GM12878 (cell line): ENCODE measurements at regions not wholly inside any gene's neighbourhood (a gene's known extent, or its start where the extent isn't known, plus 50 kb on each side); places are given as distances from the start of the nearest gene placed in this dataset.

Experiments used
- ATAC-seq: fragments of 200-7000 bp; cut with Tn5 transposase; 3 replicates; pipeline ENCODE4 v1.9.1; 2020; ENCODE audit warnings: mild to moderate bottlenecking, moderate library complexity
- BruUV-seq: library from RNA; stranded (reverse); fragments of 400-500 nt; replicated peaks from 2 replicates; lab custom pipeline; 2021; lab: Mats Ljungman, UMichigan
- CTCF ChIA-PET: fragments of 300-600 bp; sonication (Branson Sonifier 250); formaldehyde crosslinking; extraction: SDS; loops from one replicate; lab custom pipeline; 2021; ENCODE audit warnings: inconsistent platforms; lab: Yijun Ruan, JAX
- POLR2A ChIA-PET: fragments of 350-600 bp; formaldehyde crosslinking; extraction: SDS; loops from one replicate; lab custom pipeline; 2021; ENCODE audit warnings: inconsistent platforms; lab: Charles Lee
- RAD21 ChIA-PET: fragments of 300-600 bp; sonication (Branson Sonifier 250); formaldehyde crosslinking; loops from one replicate; lab custom pipeline; 2023; ENCODE audit warnings: antibody characterized with exemption; ENCODE audit not compliant: unreplicated experiment; lab: Charles Lee
- SMC1A ChIA-PET: fragments of 300-600 bp; sonication (Branson Sonifier 250); formaldehyde crosslinking; loops from one replicate; lab custom pipeline; 2023; ENCODE audit not compliant: unreplicated experiment, uncharacterized antibody; lab: Charles Lee
- DNase-seq: peaks from one replicate; pipeline ENCODE4 v3.0.0-alpha.2; 2011; ENCODE audit warnings: low read depth, low spot score
- FAIRE-seq: peaks from 3 replicates; lab custom pipeline; 2011; peaks lifted over from hg19 to GRCh38; lab: Jason Lieb, UNC
- H2AFZ ChIP-seq: 2 replicates; pipeline ENCODE4 v1.6.0; 2011; ENCODE audit warnings: low read depth, low read length, control low read depth; ENCODE audit not compliant: control insufficient read depth
- H3K27ac ChIP-seq: 2 replicates; pipeline ENCODE4 v1.5.1; 2011; ENCODE audit warnings: control low read depth; ENCODE audit not compliant: control insufficient read depth, insufficient read depth
- H3K27me3 ChIP-seq, 2 experiments: replicated peaks in 1 of 2; 2 replicates each; pipeline versions ENCODE4 v1.6.0 to v1.6.1; 2011; ENCODE audit warnings: low read length in 1 of 2; ENCODE audit not compliant: control insufficient read depth in 2 of 2, insufficient read depth in 2 of 2
- H3K36me3 ChIP-seq, 2 experiments: 2 replicates each; pipeline ENCODE4 v1.5.1; 2011; ENCODE audit warnings: low read length in 1 of 2; ENCODE audit not compliant: control insufficient read depth in 2 of 2, insufficient read depth in 2 of 2
- H3K4me1 ChIP-seq: 2 replicates; pipeline ENCODE4 v1.6.1; 2011; ENCODE audit warnings: mild to moderate bottlenecking, low read length, moderate library complexity, mixed read lengths; ENCODE audit not compliant: control insufficient read depth, insufficient read depth
- H3K4me2 ChIP-seq: 2 replicates; pipeline ENCODE4 v1.6.0; 2011; ENCODE audit warnings: control low read depth; ENCODE audit not compliant: control insufficient read depth, insufficient read depth
- H3K4me3 ChIP-seq: fragments of 200-600 bp; sonication (generic); 2 replicates; pipeline ENCODE4 v1.5.1; 2016
- H3K79me2 ChIP-seq: 2 replicates; pipeline ENCODE4 v1.6.0; 2011; ENCODE audit warnings: low read length; ENCODE audit not compliant: control insufficient read depth, insufficient read depth
- H3K9ac ChIP-seq: 2 replicates; pipeline ENCODE4 v1.8.0; 2011; ENCODE audit warnings: low read length, control low read depth, mixed read lengths; ENCODE audit not compliant: control insufficient read depth, insufficient read depth
- H3K9me3 ChIP-seq: replicated peaks from 3 replicates; pipeline ENCODE4 v1.5.1; 2011; ENCODE audit warnings: mild to moderate bottlenecking, low read length; ENCODE audit not compliant: control insufficient read depth, insufficient read depth
- H4K20me1 ChIP-seq: 2 replicates; pipeline ENCODE4 v1.6.0; 2011; ENCODE audit not compliant: control insufficient read depth, insufficient read depth
- NR2F1 ChIP-seq: fragments of 450-650 bp; conservative IDR thresholded peaks from 2 replicates; pipeline ENCODE4 v1.6.1; 2017; ENCODE audit warnings: mild to moderate bottlenecking
- PKNOX1 ChIP-seq: fragments of 450-650 bp; IDR thresholded peaks from 2 replicates; pipeline ENCODE4 v1.6.1; 2016; ENCODE audit warnings: mild to moderate bottlenecking
- TAF1 ChIP-seq: IDR thresholded peaks from 2 replicates; pipeline ENCODE4 v1.6.1; 2011; ENCODE audit warnings: mild to moderate bottlenecking, low read depth, low read length, borderline replicate concordance
- WGBS: methylation state at CpG from one replicate; pipeline ENCODE4 v1.1.6; 2016; ENCODE audit warnings: low lambda C conversion rate; ENCODE audit not compliant: insufficient replicate concordance, insufficient coverage; ENCODE audit errors: missing lambda C conversion rate; 5-methylcytosine and 5-hydroxymethylcytosine counted together
- in situ Hi-C: fragments of 300-500 bp; cut with MboI; formaldehyde crosslinking; loops from 9 replicates; pipeline ENCODE4 v1.14.3; 2018; ENCODE audit warnings: mixed read lengths
- intact Hi-C: fragments of 100-400 bp; cut with micrococcal nuclease; formaldehyde crosslinking; loops from one replicate; pipeline ENCODE4 v1.14.2; 2022; ENCODE audit not compliant: unreplicated experiment

DNA sequence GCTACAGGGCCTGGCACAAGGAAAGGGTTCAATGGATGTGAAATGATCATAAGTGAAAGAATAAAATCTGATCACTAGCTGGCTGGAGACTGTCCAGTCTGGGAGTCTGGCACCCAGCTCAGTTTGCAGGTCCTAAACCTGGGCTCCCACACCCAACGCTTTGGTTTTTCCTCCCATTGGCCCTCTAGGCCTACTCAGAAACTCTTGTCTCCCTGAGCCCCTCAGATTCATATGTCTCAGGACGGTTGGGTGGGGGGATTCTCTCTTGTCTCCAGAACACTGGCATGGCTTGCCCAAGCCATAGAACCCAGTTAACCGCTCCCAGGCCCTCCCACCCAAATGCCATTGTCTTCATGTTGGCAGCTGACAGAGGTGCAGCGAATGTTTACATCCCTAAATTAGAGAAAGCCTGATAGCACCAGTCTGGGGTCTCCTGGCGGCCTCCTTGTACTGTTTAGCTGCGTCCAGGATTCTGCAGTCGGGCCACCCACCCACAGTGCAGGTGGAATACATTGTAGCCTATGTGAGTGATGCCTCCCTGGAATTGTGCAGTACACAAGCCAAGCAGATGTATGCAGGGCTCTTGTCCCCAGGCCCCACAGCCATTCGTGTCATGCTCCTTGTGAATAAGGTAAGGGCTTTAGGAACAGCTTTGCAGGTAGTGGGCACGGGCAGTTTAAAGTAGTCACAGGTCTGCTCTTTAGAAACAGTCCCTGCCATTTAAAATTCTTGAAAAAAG lies 266.3 kb downstream of the XXYLT1 start:
- no peak overlapping the region for H3K27ac ChIP-seq
- H4K20me1 ChIP-seq, result no peaks in the 10 kb centered on the region
- H2AFZ ChIP-seq, result no peak overlapping the region
- no peak for TF ChIP-seq PKNOX1
- no peak for TF ChIP-seq TAF1
- TF ChIP-seq, all 136 proteins: peak for 0
- ATAC-seq, result no peak
- Histone ChIP-seq H3K4me2 (no peak overlapping the region), H3K4me3 (no peak overlapping the region), H3K9me3 (no peaks in the 10 kb centered on the region), H3K4me1 (no peaks in the 10 kb centered on the region), H3K9ac (no peak overlapping the region), H3K36me3 (no peaks in the 10 kb centered on the region), H3K27me3 (peaks cover 2% of the 10 kb centered on the region in 2 experiments; a peak in 1 of 4 replicates), H3K79me2 (no peaks in the 10 kb centered on the region)
- RAD21 ChIA-PET, result interaction anchor here (1.0 kb wide), 1 partner anchor 246 kb away, joined by 3 read pairs; no protein-coding TSS in a partner anchor
- CTCF ChIA-PET, result no interaction called here
- intact Hi-C loops, result no loop called here
- WGBS, result 24% methylated on average over 9 of the region's 9 CpGs
- SMC1A ChIA-PET, result interaction anchor here (0.8 kb wide), 1 partner anchor 102 kb away, joined by 3 read pairs; no protein-coding TSS in a partner anchor
- no TSS peak for BruUV-seq
- POLR2A ChIA-PET, result no interaction called here
- no peak for DNase-seq
- in situ Hi-C loops, result loop anchor here (5.0 kb wide), 1 partner anchor 253 kb away; no protein-coding TSS in a partner anchor
- FAIRE-seq, result no peak

DNA sequence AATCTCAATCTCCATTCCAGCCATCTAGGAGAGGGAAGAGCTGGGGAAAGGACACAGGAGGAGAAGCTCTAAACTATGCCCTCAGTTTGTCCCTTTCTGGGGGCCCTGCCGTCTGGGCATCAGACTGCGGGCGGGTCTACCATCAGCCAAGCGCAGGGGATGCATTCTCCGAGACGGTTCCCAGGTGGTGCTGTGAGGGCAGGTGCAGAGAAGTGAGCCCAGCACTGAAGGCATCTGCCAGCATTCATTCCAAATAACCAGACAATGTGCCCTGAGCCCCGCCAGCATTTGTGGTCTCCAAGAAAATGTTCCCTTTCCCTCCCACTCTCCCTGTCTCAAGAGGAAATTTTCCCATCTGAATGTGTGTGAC lies 265.7 kb downstream of the XXYLT1 start:
- Histone ChIP-seq H2AFZ (no peak overlapping the region), H3K4me1 (no peaks in the 10 kb centered on the region), H3K9me3 (no peaks in the 10 kb centered on the region), H4K20me1 (no peaks in the 10 kb centered on the region), H3K4me2 (no peak overlapping the region), H3K79me2 (no peaks in the 10 kb centered on the region), H3K27me3 (peaks cover 2% of the 10 kb centered on the region in 2 experiments; a peak in 1 of 4 replicates), H3K36me3 (no peaks in the 10 kb centered on the region), H3K4me3 (no peak overlapping the region), H3K9ac (no peak overlapping the region), H3K27ac (no peak overlapping the region)
- SMC1A ChIA-PET, result interaction anchor here (0.8 kb wide), 1 partner anchor 102 kb away, joined by 3 read pairs; no protein-coding TSS in a partner anchor
- no TSS peak for BruUV-seq
- POLR2A ChIA-PET, result no interaction called here
- WGBS, result 65% methylated on average over 7 of the region's 7 CpGs
- in situ Hi-C loops (no loop called here), intact Hi-C loops (no loop called here)
- CTCF ChIA-PET, result no interaction called here
- no peak for TF ChIP-seq NR2F1
- no peak for ATAC-seq
- RAD21 ChIA-PET, result no interaction called here
- FAIRE-seq, result no peak
- no peak for DNase-seq
